ENCODE measurements at regions not wholly inside any gene's neighbourhood (a gene's known extent, or its start where the extent isn't known, plus 50 kb on each side); places are given as distances from the start of the nearest gene placed in this dataset.

- DNase-seq: no peak
Observed at GRCh38 chr22:47259990-47260389, 497.5 kb downstream of the TBC1D22A start.

DNA sequence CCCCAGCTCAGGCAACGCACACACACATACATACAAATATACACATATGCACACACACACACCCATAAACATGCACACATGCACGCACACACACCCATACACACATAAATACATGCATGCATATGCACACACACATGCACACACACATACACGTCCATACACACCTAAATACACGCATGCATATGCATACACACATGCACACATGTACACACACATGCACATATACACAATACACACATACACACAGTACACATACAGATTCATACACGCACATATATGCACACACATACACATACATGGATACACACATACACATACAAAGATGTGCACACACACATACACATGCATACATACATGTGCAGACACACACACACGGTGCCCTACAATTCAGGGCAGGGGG, 496.6 kb downstream of the TBC1D22A start:
- no peak for DNase-seq

- no peak for DNase-seq
Observed at GRCh38 chr22:47257976-47258375, 495.5 kb downstream of the TBC1D22A start.

GRCh38 chr22:47257566-47257965, 495.1 kb downstream of the TBC1D22A start:
- DNase-seq: no peak

- no peak for DNase-seq
Observed at GRCh38 chr22:47251911-47252310, 489.5 kb downstream of the TBC1D22A start.

DNA sequence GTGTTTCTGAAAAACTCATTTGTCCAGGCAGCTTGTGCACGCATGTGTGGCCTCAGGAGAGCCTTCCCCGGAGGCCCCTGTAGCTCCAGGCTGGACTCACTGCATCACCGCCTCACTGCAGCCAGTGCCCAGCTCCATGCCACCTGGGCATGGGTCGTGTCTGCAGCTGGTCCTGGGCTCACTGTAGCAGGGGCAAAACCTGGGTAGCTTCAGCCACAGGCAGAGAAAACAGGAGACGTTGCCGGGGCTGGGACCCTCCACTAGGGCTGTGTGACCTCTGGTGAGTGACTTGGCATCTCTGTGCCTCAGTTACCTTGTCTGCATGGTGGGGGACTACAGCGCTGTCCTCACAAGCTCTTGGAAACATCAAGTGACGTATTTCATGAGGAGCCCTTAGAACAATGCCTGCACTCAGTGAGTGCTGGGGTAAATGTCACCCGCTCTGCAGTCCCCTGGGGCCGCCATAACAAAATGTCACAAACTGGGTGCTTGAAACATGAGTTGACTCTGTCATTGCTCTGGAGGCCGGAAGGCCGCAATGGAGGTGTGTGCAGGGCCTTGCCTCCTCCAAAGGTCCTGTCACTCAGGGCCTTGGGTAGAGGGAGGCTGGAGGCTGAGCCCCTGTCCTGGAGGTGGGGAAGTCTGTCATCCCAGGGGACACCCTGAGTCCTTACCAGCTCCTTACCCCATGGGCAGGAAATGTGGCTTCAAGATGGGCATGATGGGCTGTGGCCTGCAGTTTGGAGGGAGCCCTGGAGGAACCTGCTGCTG, 488.7 kb downstream of the TBC1D22A start:
- no peak for DNase-seq

DNA sequence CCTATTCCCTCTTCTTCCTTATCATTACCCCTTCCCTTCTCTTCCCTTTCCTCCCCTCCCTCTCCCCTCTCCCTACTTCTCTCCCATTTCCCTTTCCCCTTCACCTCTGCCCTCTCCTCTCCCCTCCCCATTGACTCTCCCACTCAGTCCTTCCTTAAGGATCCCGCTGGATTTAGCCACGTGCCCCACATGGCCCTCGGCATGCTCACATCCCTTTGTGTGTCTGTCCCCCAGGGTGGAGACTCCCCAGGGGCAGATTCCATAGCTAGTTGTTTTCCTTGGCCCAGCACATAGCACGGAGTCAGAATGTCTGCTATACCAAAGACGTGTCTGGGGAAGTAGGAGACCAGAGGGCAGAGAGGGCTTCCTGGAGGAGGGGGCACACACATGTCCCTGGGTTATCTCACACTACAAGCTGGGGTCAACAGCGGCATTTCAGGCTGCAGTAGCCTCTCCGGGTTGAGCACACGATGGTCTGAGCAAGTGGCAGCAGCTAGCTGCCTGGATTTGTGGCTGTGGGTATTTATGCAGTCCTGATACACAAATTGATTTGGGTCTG, 487.0 kb downstream of the TBC1D22A start:
- DNase-seq: no peak

GRCh38 chr22:47248925-47249324, 486.5 kb downstream of the TBC1D22A start:
- no peak for DNase-seq

- DNase-seq: no peak
Observed at GRCh38 chr22:47247579-47248240, 485.3 kb downstream of the TBC1D22A start.

GRCh38 chr22:47245786-47246185, 483.3 kb downstream of the TBC1D22A start:
- DNase-seq: no peak

GRCh38 chr22:47245286-47245685, 482.8 kb downstream of the TBC1D22A start:
- DNase-seq: no peak

DNA sequence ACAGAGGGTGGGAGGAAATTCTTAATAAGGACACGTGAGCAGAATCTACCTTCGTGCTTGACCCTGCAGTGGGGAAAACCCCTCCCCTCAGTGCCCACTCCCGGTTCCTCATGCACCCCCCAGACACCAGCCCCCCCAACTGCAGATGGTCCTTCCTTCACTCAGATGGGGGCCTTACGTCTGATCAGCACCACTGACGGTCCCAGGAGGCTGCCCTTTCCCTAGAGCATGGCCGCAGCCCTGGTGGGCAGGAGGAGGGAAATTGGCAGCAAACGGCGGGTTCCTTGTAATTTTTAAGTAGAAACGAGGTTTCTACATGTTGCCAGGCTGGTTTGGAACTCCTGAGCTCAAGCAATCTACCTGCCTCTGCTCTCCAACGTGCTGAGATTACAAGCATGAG, 477.7 kb downstream of the TBC1D22A start:
- no peak for DNase-seq

- no peak for DNase-seq
Observed at GRCh38 chr22:47239474-47239860, 477.0 kb downstream of the TBC1D22A start.

GRCh38 chr22:47238690-47239473, 476.4 kb downstream of the TBC1D22A start:
- DNase-seq: no peak

DNA sequence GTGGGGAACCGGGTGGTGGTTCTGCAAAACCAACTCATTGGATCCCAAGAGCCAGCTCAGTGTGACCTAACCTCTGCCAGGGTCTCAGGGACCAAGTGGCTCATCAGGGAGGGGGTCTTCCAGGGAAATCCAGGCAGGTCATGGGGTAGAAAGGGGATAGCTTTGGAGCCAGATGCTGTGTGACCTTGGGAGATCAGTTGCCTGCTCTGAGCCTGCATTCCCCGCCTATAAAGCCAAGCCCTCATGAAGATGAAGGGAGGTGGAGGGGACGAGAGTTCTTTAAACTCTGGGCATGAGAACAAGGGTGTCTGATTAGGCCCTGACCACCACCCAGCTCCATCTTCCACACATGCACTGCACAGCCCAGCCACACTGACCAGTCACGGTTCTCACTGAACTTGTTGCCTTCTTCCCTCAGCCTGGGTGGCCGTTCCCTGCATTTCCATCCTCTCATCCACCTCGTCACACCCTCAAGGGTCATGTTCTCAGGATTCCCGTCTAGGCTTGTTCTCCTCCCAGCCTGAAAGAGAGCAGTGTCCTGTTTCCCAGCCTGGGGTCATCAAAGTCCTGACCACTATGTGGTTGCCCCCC, 475.5 kb downstream of the TBC1D22A start:
- no peak for DNase-seq

- no peak for DNase-seq
Observed at GRCh38 chr22:47236718-47237117, 474.3 kb downstream of the TBC1D22A start.

GRCh38 chr22:47236161-47236560, 473.7 kb downstream of the TBC1D22A start:
- no peak for DNase-seq

DNA sequence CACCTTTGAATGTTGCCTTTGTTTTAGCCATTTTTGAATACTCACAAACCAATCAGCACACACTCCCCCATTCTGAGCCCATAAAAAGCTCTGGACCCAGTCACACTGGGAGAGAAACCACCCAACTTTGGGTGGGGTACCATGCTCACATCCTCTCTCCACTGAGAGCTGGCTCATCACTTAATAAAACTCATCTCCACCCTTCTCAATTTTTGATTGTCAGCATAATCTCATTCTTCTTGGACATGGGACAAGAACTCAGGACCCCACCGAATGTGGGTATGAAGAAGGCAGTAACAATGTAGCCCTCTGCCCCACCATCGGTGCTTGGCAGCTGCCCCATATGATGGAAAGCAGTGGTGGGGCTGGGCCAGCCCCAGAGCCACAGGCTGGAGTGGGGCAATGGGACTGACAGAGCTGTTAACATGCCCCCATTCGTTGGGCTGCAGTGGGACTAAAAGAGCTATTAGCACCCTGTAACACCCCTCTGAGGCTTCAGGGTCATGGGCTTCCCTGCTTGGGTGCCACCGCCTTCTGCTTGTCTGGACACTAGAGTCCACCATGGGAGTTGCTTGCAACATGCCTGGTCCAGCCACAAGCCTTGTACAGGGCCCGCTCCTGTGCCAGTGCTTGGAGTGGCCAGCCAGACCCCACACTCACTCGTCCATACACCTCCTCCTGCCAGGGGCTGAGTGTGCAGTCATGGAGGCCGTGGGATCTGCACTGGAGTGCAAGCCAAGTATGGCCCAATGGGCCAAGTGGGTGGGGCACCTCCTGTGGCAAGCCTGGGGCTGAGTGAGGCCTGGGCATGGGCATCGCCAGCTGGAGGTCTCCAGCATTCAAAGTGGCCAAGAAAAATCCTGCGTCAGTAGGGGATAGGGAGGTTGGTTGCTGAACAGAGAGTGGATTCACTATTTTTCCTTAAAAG, 471.1 kb downstream of the TBC1D22A start:
- no peak for DNase-seq

DNA sequence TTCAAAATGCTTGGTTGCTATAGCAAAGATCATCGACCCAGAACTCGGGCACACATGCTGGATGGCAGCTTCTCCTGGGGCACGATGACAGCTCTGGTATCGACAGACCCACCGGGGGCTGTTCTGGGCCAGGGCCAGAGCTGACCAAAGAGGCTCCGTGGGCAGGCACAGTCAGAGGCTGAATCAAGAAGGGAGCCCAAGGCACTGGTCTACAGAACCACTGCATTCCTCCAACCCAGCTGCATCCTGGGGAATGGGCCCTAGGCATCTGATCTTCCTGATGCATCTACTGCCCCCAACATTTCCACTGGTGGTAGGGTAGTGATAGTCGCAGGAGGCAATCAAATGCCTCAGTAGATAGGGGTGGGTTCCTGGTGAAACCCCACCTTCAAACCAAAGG, 470.3 kb downstream of the TBC1D22A start:
- DNase-seq: no peak

DNA sequence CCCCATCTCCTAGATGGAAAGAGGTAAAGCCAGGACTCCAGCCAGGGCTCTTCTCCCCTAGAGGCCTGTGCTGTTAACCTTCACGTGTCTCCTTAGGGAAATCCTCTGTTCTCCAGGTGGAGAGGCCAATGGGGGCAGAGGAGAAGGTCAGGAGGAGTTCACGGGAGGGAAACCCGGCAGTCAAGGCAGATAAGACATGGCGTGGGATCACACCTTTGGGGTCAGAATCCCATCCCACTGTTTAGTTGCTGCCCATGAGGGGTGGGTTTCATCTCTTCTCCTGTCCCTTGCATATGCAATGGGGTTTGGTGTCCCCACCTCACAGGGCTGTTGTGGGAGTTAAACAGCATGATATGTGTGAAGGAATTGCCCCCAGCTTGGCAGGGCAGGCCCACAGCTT, 469.7 kb downstream of the TBC1D22A start:
- DNase-seq: no peak

- DNase-seq: no peak
Observed at GRCh38 chr22:47231759-47232158, 469.3 kb downstream of the TBC1D22A start.

DNA sequence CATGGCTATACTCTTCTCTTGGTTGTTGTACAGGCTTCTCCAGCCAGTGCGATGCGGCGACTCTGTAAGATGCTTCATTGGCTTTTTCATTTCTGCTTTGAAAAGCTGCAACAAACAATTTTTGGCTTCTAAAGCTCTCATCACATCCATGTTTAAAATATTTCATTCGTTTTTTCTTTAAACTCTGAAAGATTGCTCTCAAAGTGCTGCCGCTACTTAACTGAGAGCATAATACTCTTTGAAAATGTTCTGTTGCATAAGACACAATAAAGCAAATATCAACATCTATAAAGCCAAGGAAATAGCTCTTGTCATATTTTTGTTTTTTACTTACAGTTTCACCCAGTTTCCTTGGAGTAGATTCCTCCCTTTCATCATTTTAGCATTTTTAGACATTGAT, 468.3 kb downstream of the TBC1D22A start:
- no peak for DNase-seq
